ENCODE measurements at regions not wholly inside any gene's neighbourhood (a gene's known extent, or its start where the extent isn't known, plus 50 kb on each side); places are given as distances from the start of the nearest gene placed in this dataset.

DNA sequence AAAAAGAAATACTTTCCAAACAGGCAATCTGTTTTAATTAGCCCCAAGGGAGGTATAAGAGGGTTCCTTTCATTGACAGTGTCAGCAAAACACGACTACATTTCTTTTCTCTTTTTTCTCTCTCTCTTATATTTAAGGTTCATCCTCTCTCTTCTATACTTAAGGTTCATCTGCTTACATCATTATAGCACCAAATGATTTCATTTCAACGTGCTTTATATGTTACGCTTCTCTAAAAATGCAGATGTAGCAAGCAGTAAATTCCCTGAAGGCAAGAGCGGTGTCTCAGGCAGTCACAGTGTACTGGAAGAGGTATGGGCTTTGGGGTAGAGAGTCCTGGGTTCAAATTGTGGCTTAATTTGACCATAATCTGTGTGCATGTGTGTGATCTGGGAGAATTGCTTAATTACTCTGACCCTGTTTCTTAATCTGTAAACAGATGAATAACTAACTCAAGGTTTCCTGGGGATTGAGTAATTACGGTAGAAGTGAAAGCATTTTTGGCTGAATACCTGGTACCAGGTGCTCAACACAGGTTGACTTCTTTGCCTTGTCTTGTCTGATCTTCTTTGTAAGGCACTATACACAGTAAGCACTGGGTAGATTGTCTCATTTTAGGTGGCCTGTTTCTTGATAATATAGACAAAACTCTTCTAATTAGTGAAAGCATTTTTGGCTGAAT lies 180.8 kb downstream of the SPRY1 start:
- DNase-seq, result no peak

DNA sequence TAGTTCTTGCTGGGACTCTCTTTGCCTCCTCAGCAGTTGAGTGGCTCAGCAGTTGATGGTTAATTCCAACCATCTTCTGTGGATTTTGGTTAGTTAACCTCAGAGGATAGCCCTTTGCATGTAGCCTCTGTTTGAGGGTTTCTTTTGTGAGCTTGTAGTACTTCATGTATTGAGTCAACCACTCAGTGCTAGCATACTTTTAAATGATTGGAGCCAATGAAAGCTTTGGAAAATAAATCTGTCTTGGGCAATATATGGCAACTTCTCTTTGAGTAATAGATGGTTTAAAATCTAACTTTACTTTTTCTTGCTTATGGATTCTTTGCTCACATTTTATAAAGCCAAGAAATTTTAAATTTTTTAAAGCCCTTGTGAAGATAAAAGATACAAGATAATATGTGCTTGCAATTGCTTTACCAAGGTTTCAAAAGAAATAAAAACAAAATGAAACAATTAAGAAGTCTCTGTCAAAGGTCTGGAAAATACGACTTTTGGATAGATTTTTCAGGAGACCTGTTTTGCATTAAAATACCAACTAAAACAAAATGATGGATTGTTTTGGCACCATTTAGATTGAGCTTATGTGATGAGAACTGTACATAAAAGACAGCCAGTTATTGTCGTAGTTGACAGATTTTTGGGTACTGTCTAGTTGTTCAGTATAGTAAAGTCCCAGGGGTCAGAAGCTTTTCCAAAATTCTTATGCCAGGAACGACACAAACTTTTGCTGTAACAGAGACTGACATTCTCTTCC lies 181.9 kb downstream of the SPRY1 start:
- DNase-seq, result no peak

DNA sequence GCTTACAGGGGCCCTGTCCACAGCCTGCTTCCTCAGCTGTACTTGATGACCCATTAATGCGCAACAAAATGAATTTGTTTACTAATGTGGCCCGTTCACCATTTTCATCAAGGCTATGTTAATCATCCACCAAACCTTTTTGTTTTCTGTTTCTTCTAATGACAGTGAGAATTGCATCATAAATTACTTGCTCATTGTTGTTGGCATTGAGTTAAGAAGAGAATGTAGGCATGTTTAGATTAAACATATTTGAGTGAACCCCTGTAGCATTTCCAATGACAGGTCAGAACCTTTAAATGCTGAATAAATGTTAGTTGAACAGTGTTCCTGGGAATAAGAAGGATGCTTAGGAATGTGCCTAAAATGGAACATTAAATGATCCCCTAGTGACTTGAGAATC lies 183.4 kb downstream of the SPRY1 start:
- no peak for DNase-seq

DNA sequence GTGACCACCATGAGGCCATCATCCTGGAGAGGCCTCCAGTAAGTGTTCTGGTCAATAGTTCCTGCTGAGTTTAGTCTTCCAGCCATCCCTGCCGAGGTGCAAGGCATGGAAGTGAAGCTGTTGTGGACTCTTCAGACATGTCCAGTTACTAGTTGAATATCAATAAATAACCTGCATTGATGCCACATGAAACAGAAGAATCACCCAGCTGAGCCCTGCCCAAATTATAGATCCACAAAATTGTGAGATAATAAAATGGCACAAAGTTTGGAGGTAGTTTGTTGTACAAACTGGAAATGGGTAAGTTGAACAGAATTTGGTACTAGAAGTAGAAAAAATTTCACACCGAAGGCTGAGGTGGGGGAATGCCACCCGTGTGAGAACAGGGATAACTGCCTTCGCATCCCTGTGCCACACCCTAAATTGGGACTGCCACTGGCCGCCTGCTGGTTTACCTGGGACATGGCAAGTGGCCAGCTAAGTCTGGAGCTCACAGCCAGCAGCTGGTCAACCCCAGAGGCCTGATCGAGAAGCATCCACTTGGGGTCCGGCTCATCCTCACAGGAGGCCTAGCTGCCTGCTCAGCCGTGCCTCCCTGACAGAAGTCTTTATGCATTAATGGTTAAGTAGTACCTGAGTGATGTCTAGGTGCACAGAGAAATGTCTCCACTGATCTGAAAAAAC lies 184.5 kb downstream of the SPRY1 start:
- DNase-seq, result no peak

DNA sequence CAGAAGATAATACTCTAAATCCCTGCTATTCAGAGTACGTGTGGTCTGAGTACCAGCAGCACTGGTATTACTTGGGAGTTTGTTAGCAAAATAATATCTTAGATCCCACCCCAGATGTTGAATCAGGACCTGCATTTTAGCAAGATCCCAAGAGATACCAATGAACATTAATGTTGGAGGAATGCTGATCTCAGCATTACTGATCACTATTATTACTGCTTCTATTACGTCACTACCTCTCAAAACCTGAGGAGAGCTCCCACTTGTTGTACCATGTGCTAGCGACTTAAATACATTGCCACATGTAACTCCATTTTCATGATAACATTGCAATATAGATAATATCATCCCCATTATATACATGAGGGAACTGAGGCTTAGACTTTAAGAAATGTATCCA lies 185.2 kb downstream of the SPRY1 start:
- DNase-seq, result no peak

DNA sequence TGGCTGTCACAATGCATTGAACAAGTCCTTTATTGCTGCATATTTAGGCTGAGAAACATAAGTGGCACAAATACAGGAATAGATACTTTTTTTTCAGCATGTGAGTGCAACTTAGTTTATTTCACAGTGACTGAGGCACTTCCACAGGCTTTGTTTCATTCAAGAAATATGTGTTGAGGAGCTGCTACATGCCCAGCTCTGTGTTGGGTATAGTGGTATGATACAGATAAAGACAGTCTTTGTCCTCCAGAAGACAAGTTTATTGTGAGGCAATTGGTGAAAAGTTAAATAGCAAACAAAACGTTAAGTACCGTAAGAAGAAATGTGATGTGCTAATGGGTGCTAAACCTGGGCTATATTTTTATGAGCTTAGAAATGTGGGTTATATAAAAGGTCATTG lies 186.4 kb downstream of the SPRY1 start:
- DNase-seq, result no peak

DNA sequence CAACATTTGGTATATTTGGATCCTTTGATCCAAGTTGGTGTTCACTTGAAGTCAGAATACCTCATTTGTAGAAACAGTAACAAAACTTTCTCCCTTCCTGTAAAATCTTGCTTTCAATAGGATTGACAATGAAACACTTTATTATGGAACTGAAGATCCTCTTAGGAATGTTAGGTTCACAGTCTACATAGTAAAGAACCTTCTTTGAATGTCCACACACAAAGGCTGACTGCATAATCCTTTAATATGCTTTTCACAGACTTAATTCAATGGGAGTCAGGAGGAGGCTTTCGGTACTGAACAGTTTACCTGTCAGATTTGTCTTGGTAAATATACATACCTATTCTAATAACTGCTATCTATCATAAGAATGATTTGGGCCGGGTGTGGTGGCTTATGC lies 188.5 kb downstream of the SPRY1 start:
- DNase-seq, result no peak

DNA sequence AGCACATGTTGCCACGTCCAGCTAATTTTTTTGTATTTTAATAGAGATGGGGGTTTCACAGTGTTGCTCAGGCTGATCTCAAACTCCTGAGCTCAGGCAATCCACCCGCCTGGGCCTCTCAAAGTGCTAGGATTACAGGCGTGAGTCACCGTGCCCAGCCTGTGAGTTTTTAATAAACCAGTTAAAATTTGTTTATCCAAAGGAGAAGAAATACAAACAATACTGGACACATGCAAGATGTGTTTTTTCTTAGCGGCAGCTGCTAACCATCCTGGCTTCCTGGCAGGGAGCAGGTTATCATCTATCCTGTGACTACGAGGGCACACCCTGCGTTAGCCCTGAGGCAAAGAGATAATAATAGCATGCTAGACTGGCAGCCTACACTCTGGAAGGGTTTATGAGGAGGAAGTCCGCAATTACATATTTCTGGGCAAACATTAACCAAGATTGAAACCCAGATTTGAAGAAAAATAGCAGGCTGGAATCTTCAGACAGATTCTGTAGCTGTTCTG lies 191.4 kb downstream of the SPRY1 start:
- DNase-seq, result no peak

DNA sequence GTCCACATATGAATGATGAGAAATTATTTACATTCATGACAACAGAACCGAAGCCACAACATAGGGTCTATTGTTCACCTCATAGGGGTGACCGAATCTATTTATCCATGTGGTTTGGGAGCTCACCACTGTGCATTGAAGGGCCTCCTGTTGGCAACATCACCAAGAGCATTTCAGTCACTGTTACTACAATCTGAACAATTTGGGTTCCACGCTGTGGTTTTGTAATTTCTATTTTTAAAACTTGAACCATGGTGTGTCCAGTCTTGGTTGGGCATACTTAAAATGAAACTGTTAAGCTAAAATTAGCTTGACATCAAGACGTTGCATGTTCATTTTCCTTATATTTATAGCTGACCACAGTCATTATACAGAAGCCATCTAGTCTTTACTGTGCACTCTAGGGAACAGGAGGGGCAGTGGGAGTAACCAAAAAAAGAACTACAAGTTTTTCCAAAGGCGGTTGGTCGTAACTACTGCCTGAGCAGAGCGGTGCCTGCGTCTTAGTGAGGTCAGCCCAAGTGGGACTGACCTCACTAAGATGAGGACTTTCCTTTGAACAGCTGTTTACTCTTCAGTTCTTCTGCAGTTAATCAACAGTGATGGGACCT lies 192.1 kb downstream of the SPRY1 start:
- DNase-seq, result no peak

DNA sequence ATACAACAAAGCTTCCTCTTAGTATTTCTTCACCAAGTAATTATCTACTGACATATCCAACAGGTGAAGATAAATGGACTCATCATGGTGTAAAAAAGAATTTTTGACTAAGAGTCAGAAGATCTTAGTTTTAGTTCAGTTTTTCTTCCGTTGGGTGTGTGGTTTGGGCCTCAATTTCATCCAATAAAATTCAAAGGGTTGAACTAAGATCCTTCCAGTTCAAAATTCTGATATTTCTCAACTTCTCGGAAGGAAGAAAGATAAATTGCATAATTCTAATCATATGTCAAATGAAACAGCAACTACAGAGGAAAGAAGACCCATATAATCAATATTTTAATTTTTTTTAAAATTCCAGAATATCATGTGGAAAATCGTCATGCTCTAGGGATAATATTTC lies 192.7 kb downstream of the SPRY1 start:
- no peak for DNase-seq

DNA sequence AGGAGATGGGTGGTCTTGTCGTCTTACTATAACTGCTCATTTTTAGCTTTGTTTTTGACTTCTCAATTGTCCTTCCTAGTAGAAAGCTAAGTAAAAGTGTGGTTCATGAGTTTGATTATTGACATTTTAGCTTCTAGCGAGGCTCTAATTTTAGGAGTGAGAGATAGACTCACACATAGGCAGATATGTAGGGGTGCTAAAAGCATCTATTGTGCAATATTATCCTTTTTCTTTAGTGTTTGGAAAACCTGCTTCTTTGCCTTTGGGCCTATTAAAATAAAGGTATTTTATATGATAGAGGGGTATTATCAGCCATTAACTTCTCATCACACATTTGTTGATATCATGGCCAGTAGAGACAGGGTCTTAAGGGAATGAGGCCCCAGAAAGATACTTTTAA lies 195.3 kb downstream of the SPRY1 start:
- no peak for DNase-seq

DNA sequence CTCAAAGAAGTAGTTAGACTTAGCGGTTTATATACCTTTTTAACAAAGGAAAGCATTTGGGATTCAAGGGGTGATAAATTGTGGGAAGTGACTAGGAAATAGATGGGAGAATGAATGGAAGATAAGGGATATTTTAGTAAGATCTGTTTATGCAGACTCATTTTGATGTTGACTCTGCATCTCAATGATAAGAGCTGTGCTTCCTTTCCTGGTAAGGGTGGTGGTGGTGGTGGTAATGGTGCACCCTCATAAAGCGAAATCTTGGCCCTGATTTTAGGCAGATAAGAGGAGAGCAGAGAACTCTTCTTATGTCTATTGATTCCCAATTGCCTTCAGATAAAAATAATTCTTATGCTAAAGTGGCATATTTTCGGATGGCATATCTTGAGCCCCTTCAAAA lies 197.1 kb downstream of the SPRY1 start:
- no peak for DNase-seq

DNA sequence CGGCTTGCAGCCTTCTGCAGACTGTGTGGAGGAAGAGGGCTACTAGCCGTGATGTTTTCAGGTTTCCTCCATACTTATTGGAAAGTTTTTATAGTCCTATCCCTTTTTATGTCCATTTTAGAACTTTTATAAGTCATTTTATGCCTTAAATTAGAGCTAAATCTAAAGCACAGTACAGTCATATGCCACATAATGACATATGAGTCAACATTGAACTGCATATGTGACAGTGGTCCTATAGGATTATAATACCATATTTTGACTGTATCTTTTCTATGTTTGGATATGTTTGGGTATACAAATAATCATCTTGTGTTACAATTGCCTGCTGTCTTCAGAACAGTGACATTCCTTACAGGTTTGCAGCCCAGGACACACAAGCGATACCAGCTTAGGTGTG lies 200.2 kb downstream of the SPRY1 start:
- no peak for DNase-seq

DNA sequence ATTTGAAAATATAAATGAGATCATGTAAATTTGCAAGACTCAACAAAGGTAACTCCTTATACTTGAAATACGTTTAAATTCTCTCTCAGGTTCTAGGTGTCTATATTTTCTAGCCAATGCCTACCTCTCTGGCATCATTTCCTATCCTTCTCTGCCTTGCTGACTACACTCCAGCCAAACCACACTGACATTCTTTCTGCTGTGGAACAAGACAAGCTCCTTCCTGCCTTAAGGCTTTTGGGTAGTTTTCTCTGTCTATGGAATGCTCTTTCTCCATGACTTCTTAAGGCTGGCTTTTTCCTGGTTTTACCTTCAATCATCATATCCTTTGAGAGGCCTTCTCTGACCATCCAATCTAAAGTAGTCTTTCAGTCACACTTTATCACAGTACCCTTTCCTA lies 201.0 kb downstream of the SPRY1 start:
- no peak for DNase-seq

DNA sequence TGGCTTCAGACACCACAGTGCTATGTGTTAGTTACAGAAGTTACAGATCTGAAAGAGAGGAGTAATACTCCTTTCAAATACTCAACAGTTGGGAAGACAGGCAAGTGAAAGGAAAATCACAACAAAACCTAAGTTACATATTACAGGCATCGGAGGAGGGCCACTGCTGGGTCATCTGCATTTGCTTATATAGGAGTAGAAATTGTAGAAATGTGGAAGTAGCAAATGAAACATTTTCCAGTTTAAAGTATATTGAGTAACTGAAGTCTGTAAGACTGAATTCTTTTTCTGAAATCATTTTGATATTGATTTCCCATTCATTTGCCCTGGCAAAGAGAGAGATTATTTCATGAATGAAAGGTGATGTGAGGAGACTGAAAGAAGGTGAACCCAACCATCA lies 201.7 kb downstream of the SPRY1 start:
- no peak for DNase-seq

DNA sequence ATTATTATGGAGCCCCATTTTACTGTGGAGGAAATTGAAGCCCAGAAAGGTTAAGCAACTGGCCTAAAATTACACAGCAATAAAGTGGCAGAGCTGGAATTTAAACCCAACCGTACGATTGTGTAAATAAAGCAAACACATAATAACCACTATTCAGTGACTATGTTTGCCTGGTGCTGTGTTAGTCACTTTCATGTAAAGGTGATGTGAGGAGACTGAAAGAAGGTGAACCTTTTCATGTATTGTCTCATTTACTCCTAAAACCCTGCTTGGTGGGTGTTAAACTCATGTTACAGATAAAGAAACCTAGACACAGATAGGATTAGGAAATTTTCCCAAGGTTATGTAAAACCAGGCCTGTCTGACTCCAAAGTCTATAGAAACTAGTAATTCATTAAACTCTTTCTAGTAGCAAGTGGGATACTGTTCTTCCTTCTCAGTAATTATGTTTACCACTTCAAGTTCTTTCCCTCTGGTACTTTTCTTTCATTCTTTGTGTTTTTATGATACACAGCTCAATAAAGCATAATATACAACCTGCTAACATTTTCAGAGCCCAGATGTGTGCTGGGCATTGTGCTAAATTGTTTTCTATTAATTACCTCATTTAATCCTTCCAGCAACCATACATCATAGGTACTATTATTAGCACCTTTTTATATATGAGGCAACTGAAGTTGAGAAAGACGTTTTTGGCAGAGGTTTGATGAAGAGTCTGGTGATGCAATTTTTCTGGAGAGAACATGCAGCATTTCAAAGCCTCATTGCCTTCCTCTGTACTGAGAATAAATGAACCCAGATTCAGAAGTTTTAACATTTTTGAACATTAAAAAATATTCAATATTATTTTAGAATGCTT lies 202.7 kb downstream of the SPRY1 start:
- no peak for DNase-seq

DNA sequence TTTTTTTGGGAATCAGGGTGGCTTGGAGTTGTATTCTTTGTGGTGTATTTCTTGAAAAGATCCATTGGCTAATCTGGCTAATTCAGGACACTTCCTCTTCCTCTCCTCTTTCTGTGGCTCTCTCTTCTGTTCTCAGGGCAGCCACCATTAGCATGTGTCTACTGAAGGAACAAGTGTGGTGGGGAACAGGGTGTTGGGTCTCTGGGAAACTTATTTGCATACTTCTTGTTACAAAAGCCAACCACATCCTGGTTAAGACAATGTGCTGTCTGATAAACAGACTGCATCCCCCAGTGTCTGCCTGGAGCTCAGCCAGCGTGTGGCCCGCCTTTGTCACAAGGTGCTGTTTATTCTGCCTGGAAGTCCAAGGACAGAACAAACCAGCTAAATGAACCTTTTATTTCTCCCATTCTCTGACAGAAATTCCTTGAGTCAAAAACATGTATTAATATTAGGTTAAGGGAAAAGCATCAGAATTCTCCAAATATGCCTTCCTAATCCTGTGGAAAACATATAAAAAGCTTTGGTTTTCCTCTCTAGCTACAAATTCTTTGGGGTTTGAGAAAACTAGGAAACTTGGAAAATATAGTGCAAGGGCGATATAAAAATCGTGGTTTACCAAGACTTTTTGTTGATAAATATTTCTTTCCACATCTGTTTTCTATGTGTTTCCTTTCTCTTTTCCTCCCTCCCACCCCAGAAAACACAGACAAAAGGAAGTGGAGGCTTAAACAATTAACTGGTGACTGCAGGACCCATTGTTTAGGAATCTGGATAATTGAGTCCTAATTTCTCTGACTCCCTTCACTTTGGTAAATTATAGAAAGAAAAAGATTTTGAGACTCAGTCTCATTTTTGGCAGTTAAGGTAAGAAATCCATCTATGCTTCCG lies 203.6 kb downstream of the SPRY1 start:
- DNase-seq, result peak; percentile 67

DNA sequence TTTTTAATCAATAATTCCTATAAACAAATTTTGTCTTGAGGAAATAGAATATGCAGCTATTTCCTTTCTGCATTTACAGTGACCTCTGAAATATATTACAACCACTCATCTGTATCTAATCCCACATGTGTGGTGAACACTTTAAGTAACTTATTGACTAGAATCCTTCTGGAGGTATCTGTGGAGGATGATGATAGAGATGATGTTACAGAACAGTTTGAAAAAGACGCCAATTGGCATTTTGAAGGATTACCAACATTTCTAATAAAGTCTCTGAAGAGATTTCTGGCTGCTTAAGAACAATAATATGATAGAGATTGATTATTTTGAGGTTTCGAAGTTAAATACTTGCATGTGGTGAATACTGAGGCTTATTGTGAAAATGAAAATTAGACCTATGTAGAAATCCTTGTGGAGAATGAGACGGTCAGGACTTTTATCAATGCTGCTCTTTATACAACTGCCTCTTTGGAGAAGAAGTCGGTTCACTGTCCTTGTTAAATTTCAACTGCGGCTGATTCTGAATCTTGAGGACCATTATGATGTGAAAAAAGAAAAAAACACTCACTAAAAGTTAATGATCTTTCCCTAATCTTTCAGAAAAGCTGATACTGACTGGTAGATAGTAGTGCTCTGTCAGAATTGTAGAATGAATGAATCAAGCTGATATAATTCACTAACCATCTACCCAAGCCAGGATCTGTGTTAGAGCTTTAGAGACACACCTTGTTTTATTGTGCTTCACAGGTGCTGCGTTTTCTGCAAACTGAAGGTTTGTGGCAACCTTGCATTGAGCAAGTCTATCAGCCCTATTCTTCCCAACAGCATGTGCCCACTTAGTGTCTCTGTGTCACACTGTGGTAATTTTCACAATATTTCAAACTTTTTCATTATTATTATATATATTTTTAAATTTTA lies 204.7 kb downstream of the SPRY1 start:
- DNase-seq, result no peak

DNA sequence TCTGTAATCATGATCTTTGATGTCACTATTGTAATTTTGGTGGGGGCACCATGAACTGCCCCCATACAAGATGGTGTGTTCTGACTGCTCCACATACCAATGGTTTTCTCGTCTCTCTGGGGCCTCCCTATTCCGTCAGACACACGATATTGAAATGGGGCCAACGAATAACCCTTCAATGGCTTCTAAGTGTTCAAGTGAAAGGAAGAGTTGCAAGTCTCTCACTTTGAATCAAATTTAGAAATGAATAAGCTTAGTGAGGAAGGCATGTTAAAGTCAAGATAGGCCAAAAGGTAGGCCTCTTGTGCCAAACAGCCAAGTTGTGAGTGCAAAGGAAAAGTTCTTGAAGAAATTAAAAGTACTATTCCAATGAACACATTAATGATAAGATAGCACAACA lies 205.4 kb downstream of the SPRY1 start:
- no peak for DNase-seq

DNA sequence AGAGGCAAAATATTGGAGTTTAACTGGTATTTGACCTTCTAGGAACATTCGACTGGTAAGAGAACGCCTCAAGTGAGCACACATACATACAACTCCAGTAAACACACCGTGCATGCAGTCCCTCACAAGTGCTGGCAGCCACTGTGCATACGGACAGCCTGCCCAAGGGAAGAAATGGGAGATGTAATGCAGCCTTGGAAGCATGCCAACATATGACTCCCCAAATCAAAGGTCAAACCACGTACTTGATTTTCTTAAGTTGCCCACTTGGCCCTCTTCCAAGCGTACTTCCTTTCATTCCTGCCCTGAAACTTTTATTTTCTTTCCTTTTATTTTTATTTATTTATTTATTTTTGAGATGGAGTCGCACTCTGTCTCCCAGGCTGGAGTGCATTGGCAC lies 206.6 kb downstream of the SPRY1 start:
- no peak for DNase-seq

Measured in CD4-positive, alpha-beta T cell treated with Interleukin-17A for 1 hour (primary cell).